Lung microvascular endothelial cell (primary cell): ENCODE measurements at regions not wholly inside any gene's neighbourhood (a gene's known extent, or its start where the extent isn't known, plus 50 kb on each side); places are given as distances from the start of the nearest gene placed in this dataset.

Experiments
- DNase-seq, 2 donors: peaks; one replicate each; pipeline versions ENCODE4 v3.0.0 to v3.0.0-alpha.2; 2010; ENCODE audit warnings: low read depth in 2 of 2

GRCh38 chr2:42859791-42860190 lies 67.4 kb upstream of the HAAO start:
- peak in 1 of 2 donors; percentile 51 for DNase-seq

- DNase-seq, result peak; percentile 81 to 88
Observed at GRCh38 chr2:42859006-42859552, 66.7 kb upstream of the HAAO start.

GRCh38 chr2:42858140-42859005 lies 66.0 kb upstream of the HAAO start:
- DNase-seq, result no peak

GRCh38 chr2:42856891-42857632 lies 64.7 kb upstream of the HAAO start:
- no peak for DNase-seq

GRCh38 chr2:42856106-42856860 lies 63.9 kb upstream of the HAAO start:
- DNase-seq, result no peak

- no peak for DNase-seq
Observed at GRCh38 chr2:42855221-42855970, 63.0 kb upstream of the HAAO start.

GRCh38 chr2:42854207-42854818 lies 61.9 kb upstream of the HAAO start:
- no peak for DNase-seq

GRCh38 chr2:42853549-42854206 lies 61.3 kb upstream of the HAAO start:
- DNase-seq, result no peak

- no peak for DNase-seq
Observed at GRCh38 chr2:42852798-42853197, 60.4 kb upstream of the HAAO start.

- DNase-seq, result no peak
Observed at GRCh38 chr2:42851740-42852250, 59.4 kb upstream of the HAAO start.

- no peak for DNase-seq
Observed at GRCh38 chr2:42851186-42851585, 58.8 kb upstream of the HAAO start.

GRCh38 chr2:42850016-42850805 lies 57.8 kb upstream of the HAAO start:
- no peak for DNase-seq

- no peak for DNase-seq
Observed at GRCh38 chr2:42849311-42849710, 56.9 kb upstream of the HAAO start.

GRCh38 chr2:42848726-42849290 lies 56.4 kb upstream of the HAAO start:
- DNase-seq, result no peak

- DNase-seq, result peak in 1 of 2 donors; percentile 85
Observed at GRCh38 chr2:42848265-42848664, 55.9 kb upstream of the HAAO start.

GRCh38 chr2:42847596-42848151 lies 55.3 kb upstream of the HAAO start:
- DNase-seq, result no peak

GRCh38 chr2:42846932-42847595 lies 54.7 kb upstream of the HAAO start:
- DNase-seq, result no peak

- no peak for DNase-seq
Observed at GRCh38 chr2:42846026-42846425, 53.6 kb upstream of the HAAO start.
